Vagina (tissue), 2 donors: ENCODE measurements at regions not wholly inside any gene's neighbourhood (a gene's known extent, or its start where the extent isn't known, plus 50 kb on each side); places are given as distances from the start of the nearest gene placed in this dataset.

Experiments
- CTCF ChIP-seq, 3 experiments: fragments of 450-650 bp in 2 of 3; fragments of 200-600 bp in 1 of 3; sonication (generic) in 1 of 3; IDR thresholded peaks; one replicate each; pipeline ENCODE4 v1.5.1; 2017 to 2019; ENCODE audit warnings: antibody characterized with exemption in 3 of 3, mild to moderate bottlenecking in 2 of 3, moderate library complexity in 2 of 3
- POLR2A ChIP-seq, 2 donors: fragments of 450-650 bp; IDR thresholded peaks; one replicate each; pipeline ENCODE4 v1.6.1; 2017; ENCODE audit warnings: antibody characterized with exemption in 2 of 2, mild to moderate bottlenecking in 2 of 2, moderate library complexity in 2 of 2

GRCh38 chrX:137651647-137652046 is 85.7 kb downstream of the ZIC3 start:
- TF ChIP-seq POLR2A (IDR thresholded peaks at IDR 0.05) (no peak), CTCF (IDR thresholded peaks at IDR 0.05) (no peak)
